ENCODE measurements at regions not wholly inside any gene's neighbourhood (a gene's known extent, or its start where the extent isn't known, plus 50 kb on each side); places are given as distances from the start of the nearest gene placed in this dataset.

GRCh38 chr14:34237081-34237480 is 225.0 kb downstream of the SPTSSA start:
- Mint-ChIP-seq H3K4me3 (no peak overlapping the region), H3K9me3 (no peaks in the 10 kb centered on the region)

GRCh38 chr14:34235643-34236300 is 226.3 kb downstream of the SPTSSA start:
- no peak for DNase-seq
- Mint-ChIP-seq H3K27ac (no peak overlapping the region), H3K4me3 (no peak overlapping the region), H3K9me3 (no peaks in the 10 kb centered on the region), H3K4me1 (no peaks in the 10 kb centered on the region), H3K36me3 (ENCODE audit: low read depth) (no peaks in the 10 kb centered on the region), H3K27me3 (peaks cover 33% of the 10 kb centered on the region)
- intact Hi-C loops (cut with micrococcal nuclease), result no loop called here

More at GRCh38 chr14:34237081-34237480, 225.0 kb downstream of the SPTSSA start:
- H3K27ac Mint-ChIP-seq, result no peak overlapping the region
- H3K27me3 Mint-ChIP-seq, result peaks cover 35% of the 10 kb centered on the region
- no peaks in the 10 kb centered on the region for H3K36me3 Mint-ChIP-seq (ENCODE audit: low read depth)
- intact Hi-C loops (cut with micrococcal nuclease), result no loop called here
- DNase-seq, result no peak
- H3K4me1 Mint-ChIP-seq, result no peaks in the 10 kb centered on the region

- Mint-ChIP-seq H3K4me1 (no peaks in the 10 kb centered on the region), H3K9me3 (no peaks in the 10 kb centered on the region), H3K36me3 (ENCODE audit: low read depth) (no peaks in the 10 kb centered on the region), H3K4me3 (no peak overlapping the region), H3K27ac (no peak overlapping the region), H3K27me3 (peaks cover 38% of the 10 kb centered on the region)
- DNase-seq, result no peak
- intact Hi-C loops (cut with micrococcal nuclease), result no loop called here
Observed at GRCh38 chr14:34234258-34234657, 227.8 kb downstream of the SPTSSA start.

GRCh38 chr14:34233619-34234018 is 228.4 kb downstream of the SPTSSA start:
- Mint-ChIP-seq H3K4me3 (no peak overlapping the region), H3K27me3 (peaks cover 38% of the 10 kb centered on the region), H3K27ac (no peak overlapping the region), H3K36me3 (ENCODE audit: low read depth) (no peaks in the 10 kb centered on the region), H3K9me3 (no peaks in the 10 kb centered on the region), H3K4me1 (no peaks in the 10 kb centered on the region)
- intact Hi-C loops (cut with micrococcal nuclease), result no loop called here
- DNase-seq, result no peak

GRCh38 chr14:34232790-34233189 is 229.2 kb downstream of the SPTSSA start:
- Mint-ChIP-seq H3K9me3 (no peaks in the 10 kb centered on the region), H3K36me3 (ENCODE audit: low read depth) (no peaks in the 10 kb centered on the region), H3K27ac (no peak overlapping the region), H3K4me1 (peaks cover 4% of the 10 kb centered on the region), H3K27me3 (peaks cover 37% of the 10 kb centered on the region), H3K4me3 (no peak overlapping the region)
- DNase-seq, result no peak
- intact Hi-C loops (cut with micrococcal nuclease), result no loop called here

GRCh38 chr14:34231626-34232025 is 230.4 kb downstream of the SPTSSA start:
- Mint-ChIP-seq H3K4me3 (no peak overlapping the region), H3K9me3 (no peaks in the 10 kb centered on the region), H3K36me3 (ENCODE audit: low read depth) (no peaks in the 10 kb centered on the region), H3K27ac (no peak overlapping the region), H3K27me3 (peaks cover 30% of the 10 kb centered on the region), H3K4me1 (peaks cover 8% of the 10 kb centered on the region)
- intact Hi-C loops (cut with micrococcal nuclease), result no loop called here
- DNase-seq, result no peak

GRCh38 chr14:34229140-34229539 is 232.9 kb downstream of the SPTSSA start:
- Mint-ChIP-seq H3K4me1 (peaks cover 12% of the 10 kb centered on the region), H3K9me3 (peaks cover 4% of the 10 kb centered on the region), H3K27ac (no peak overlapping the region), H3K4me3 (no peak overlapping the region), H3K36me3 (ENCODE audit: low read depth) (no peaks in the 10 kb centered on the region), H3K27me3 (peaks cover 25% of the 10 kb centered on the region)
- intact Hi-C loops (cut with micrococcal nuclease), result loop anchor here (2.0 to 5.0 kb wide), 4 partner anchors 26 to 437 kb away; partner anchors contain the start of gene EGLN3
- DNase-seq, result no peak

GRCh38 chr14:34228650-34228976 is 233.4 kb downstream of the SPTSSA start:
- peaks cover 26% of the 10 kb centered on the region for H3K27me3 Mint-ChIP-seq

GRCh38 chr14:34227834-34228649 is 234.0 kb downstream of the SPTSSA start:
- no peaks in the 10 kb centered on the region for H3K36me3 Mint-ChIP-seq (ENCODE audit: low read depth)
- peaks cover 12% of the 10 kb centered on the region for H3K4me1 Mint-ChIP-seq
- peak; percentile 90 for DNase-seq
- peak overlapping the region; percentile 54 for H3K4me3 Mint-ChIP-seq
- peaks cover 30% of the 10 kb centered on the region for H3K27me3 Mint-ChIP-seq
- H3K27ac Mint-ChIP-seq, result no peak overlapping the region
- intact Hi-C loops (cut with micrococcal nuclease), result loop anchor here (1.0 to 5.0 kb wide), 5 partner anchors 25 to 436 kb away; partner anchors contain the start of gene EGLN3
- H3K9me3 Mint-ChIP-seq, result peaks cover 4% of the 10 kb centered on the region

More at GRCh38 chr14:34228650-34228976, 233.4 kb downstream of the SPTSSA start:
- Mint-ChIP-seq H3K4me1 (peaks cover 12% of the 10 kb centered on the region), H3K27ac (no peak overlapping the region), H3K4me3 (no peak overlapping the region), H3K9me3 (peaks cover 4% of the 10 kb centered on the region), H3K36me3 (ENCODE audit: low read depth) (no peaks in the 10 kb centered on the region)
- intact Hi-C loops (cut with micrococcal nuclease), result loop anchor here (1.0 to 5.0 kb wide), 5 partner anchors 26 to 436 kb away; partner anchors contain the start of gene EGLN3
- DNase-seq, result no peak

- H3K4me1 Mint-ChIP-seq, result peaks cover 23% of the 10 kb centered on the region
- intact Hi-C loops (cut with micrococcal nuclease), result no loop called here
- no peak overlapping the region for H3K27ac Mint-ChIP-seq
- no peak overlapping the region for H3K4me3 Mint-ChIP-seq
- no peak for DNase-seq
- peaks cover 14% of the 10 kb centered on the region for H3K27me3 Mint-ChIP-seq
- peaks cover 1% of the 10 kb centered on the region for H3K36me3 Mint-ChIP-seq (ENCODE audit: low read depth)
- peaks cover 4% of the 10 kb centered on the region for H3K9me3 Mint-ChIP-seq
Observed at GRCh38 chr14:34224221-34224620, 237.8 kb downstream of the SPTSSA start.

- Mint-ChIP-seq H3K27ac (no peak overlapping the region), H3K27me3 (peaks cover 14% of the 10 kb centered on the region), H3K4me1 (peaks cover 23% of the 10 kb centered on the region), H3K36me3 (ENCODE audit: low read depth) (peaks cover 1% of the 10 kb centered on the region), H3K4me3 (no peak overlapping the region), H3K9me3 (peaks cover 4% of the 10 kb centered on the region)
- intact Hi-C loops (cut with micrococcal nuclease), result no loop called here
- DNase-seq, result no peak
Observed at GRCh38 chr14:34223373-34224148, 238.5 kb downstream of the SPTSSA start.

- peaks cover 1% of the 10 kb centered on the region for H3K36me3 Mint-ChIP-seq (ENCODE audit: low read depth)
- intact Hi-C loops (cut with micrococcal nuclease), result no loop called here
- peaks cover 22% of the 10 kb centered on the region for H3K4me1 Mint-ChIP-seq
- H3K9me3 Mint-ChIP-seq, result peaks cover 5% of the 10 kb centered on the region
- DNase-seq, result no peak
- H3K27ac Mint-ChIP-seq, result no peak overlapping the region
- no peak overlapping the region for H3K4me3 Mint-ChIP-seq
- H3K27me3 Mint-ChIP-seq, result peaks cover 17% of the 10 kb centered on the region
Observed at GRCh38 chr14:34222867-34223266, 239.2 kb downstream of the SPTSSA start.

GRCh38 chr14:34222122-34222521 is 239.9 kb downstream of the SPTSSA start:
- intact Hi-C loops (cut with micrococcal nuclease), result no loop called here
- DNase-seq, result no peak
- Mint-ChIP-seq H3K9me3 (peaks cover 10% of the 10 kb centered on the region), H3K4me3 (no peak overlapping the region), H3K27ac (no peak overlapping the region), H3K4me1 (peaks cover 20% of the 10 kb centered on the region), H3K36me3 (ENCODE audit: low read depth) (peaks cover 1% of the 10 kb centered on the region), H3K27me3 (peaks cover 18% of the 10 kb centered on the region)
